ENCODE measurements at regions not wholly inside any gene's neighbourhood (a gene's known extent, or its start where the extent isn't known, plus 50 kb on each side); places are given as distances from the start of the nearest gene placed in this dataset.

DNA sequence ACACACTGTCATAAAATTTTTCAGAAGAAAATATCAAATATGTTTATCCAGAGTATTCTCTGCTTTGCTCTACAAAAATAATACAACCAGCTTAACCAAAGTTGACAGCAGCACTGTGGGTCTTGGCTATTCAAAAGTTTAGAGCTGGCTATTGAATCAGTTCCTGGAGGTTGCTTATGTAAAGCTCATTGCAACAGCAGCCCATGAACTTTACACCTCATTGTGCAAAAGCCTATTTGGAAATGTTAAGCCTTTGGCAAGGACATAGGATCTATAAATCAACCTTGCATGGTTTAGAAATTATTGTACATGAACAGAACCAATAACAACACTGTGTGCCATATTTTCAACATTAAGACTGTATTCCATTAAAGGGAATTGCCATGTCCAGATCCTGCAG, 714.9 kb downstream of the ADGRL2 start:
- Histone ChIP-seq H3K4me1 (no peaks in the 10 kb centered on the region), H3K27ac (no peak overlapping the region), H3K4me3 (no peak overlapping the region), H3K36me3 (no peaks in the 10 kb centered on the region), H3K9me3 (no peaks in the 10 kb centered on the region), H3K27me3 (no peaks in the 10 kb centered on the region)
- DNase-seq (no peak), ATAC-seq (ENCODE audit: low FRiP score in 2 of 2) (no peak)
- TF ChIP-seq, protein P1, sequence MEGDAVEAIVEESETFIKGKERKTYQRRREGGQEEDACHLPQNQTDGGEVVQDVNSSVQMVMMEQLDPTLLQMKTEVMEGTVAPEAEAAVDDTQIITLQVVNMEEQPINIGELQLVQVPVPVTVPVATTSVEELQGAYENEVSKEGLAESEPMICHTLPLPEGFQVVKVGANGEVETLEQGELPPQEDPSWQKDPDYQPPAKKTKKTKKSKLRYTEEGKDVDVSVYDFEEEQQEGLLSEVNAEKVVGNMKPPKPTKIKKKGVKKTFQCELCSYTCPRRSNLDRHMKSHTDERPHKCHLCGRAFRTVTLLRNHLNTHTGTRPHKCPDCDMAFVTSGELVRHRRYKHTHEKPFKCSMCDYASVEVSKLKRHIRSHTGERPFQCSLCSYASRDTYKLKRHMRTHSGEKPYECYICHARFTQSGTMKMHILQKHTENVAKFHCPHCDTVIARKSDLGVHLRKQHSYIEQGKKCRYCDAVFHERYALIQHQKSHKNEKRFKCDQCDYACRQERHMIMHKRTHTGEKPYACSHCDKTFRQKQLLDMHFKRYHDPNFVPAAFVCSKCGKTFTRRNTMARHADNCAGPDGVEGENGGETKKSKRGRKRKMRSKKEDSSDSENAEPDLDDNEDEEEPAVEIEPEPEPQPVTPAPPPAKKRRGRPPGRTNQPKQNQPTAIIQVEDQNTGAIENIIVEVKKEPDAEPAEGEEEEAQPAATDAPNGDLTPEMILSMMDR (IDR thresholded peaks at IDR 0.05) = no peak
- no peak for TF ChIP-seq POLR2A (IDR thresholded peaks at IDR 0.05)
- TF ChIP-seq EP300 (IDR thresholded peaks at IDR 0.05) = no peak
- TF ChIP-seq POLR2AphosphoS5 (IDR thresholded peaks at IDR 0.05) = no peak

DNA sequence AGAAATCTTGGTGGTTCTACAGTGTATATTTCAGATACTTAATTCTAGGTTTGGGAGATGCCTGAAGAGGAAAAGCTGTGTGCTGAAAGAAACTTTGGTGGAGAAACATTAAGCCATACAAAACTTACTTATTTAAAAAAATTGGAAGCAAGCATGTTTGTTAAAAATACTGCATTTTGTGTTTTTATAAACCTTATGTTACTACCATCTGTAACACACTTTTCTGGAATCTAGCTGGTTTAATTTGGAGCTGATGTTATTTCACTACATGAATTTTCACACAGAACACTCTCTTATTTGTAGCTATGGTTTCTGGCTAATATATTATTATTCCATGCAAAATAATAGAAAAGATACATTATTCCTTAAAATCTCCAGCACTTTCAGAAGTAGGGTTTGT, 710.7 kb downstream of the ADGRL2 start:
- Histone ChIP-seq H3K27ac (no peak overlapping the region), H3K27me3 (no peaks in the 10 kb centered on the region), H3K4me1 (no peaks in the 10 kb centered on the region), H3K9me3 (no peaks in the 10 kb centered on the region), H3K4me3 (no peak overlapping the region), H3K36me3 (no peaks in the 10 kb centered on the region)
- TF ChIP-seq POLR2A (IDR thresholded peaks at IDR 0.05) (no peak), EP300 (IDR thresholded peaks at IDR 0.05) (no peak), POLR2AphosphoS5 (IDR thresholded peaks at IDR 0.05) (no peak)
- TF ChIP-seq, protein P1 (IDR thresholded peaks at IDR 0.05) = no peak
- ATAC-seq (ENCODE audit: low FRiP score in 2 of 2) (no peak), DNase-seq (no peak)

DNA sequence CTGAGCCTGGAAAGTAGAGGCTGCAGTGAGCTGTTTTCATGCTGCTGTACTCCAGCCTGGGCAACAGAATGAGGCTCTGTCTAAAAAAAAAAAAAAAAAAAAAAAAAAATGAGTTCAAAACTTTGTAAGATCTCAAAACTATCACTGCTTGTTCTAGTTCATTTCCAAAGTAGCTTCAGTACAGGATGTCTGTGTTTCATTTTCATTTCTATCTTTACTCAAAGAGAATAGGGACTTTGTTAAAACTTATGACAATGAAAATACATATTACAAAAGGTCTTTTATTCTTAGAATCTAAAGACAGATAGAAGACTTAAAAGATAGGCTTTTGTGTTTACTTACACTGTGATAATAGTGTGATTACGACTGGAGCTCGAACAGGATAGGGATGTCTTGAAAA, 709.7 kb downstream of the ADGRL2 start:
- H3K4me3 ChIP-seq = no peak overlapping the region
- H3K27me3 ChIP-seq = no peaks in the 10 kb centered on the region
- no peak overlapping the region for H3K27ac ChIP-seq
- H3K36me3 ChIP-seq = no peaks in the 10 kb centered on the region
- TF ChIP-seq EP300 (IDR thresholded peaks at IDR 0.05) (no peak), POLR2A (IDR thresholded peaks at IDR 0.05) (no peak), POLR2AphosphoS5 (IDR thresholded peaks at IDR 0.05) (no peak)
- TF ChIP-seq, protein P1 (IDR thresholded peaks at IDR 0.05) = no peak
- no peaks in the 10 kb centered on the region for H3K4me1 ChIP-seq
- WGBS, 2 donors = 76 to 85% methylated on average over 2 of the region's 2 CpGs
- no peak for ATAC-seq (ENCODE audit: low FRiP score in 2 of 2)
- no peaks in the 10 kb centered on the region for H3K9me3 ChIP-seq
- DNase-seq = no peak

DNA sequence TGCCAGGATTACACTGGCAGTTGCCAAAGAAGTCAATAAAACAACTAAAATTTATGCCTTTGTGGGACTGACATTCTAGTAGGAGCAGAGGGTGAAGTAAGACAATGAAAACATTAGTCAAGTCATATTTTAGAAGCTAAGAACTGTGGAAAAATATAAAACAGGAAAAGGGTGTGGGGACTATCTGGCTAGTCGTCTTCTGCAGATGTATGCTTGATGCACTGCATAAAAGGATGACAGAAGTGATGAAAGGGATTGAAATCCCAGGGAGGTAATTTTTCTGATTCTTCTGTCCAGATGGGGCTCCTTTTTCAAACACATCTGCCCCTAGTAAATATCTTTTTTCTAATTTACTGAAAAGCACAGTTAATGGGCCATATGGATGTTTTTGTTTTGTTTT, 706.3 kb downstream of the ADGRL2 start:
- no peak overlapping the region for H3K4me3 ChIP-seq
- DNase-seq (no peak), ATAC-seq (ENCODE audit: low FRiP score in 2 of 2) (no peak)
- no peaks in the 10 kb centered on the region for H3K27me3 ChIP-seq
- no peaks in the 10 kb centered on the region for H3K4me1 ChIP-seq
- H3K27ac ChIP-seq = no peak overlapping the region
- H3K9me3 ChIP-seq = no peaks in the 10 kb centered on the region
- no peak for TF ChIP-seq POLR2AphosphoS5 (IDR thresholded peaks at IDR 0.05)
- TF ChIP-seq, protein P1 (IDR thresholded peaks at IDR 0.05) = no peak
- no peaks in the 10 kb centered on the region for H3K36me3 ChIP-seq
- WGBS, 2 donors = 74 to 85% methylated on average over 1 of the region's 1 CpG

DNA sequence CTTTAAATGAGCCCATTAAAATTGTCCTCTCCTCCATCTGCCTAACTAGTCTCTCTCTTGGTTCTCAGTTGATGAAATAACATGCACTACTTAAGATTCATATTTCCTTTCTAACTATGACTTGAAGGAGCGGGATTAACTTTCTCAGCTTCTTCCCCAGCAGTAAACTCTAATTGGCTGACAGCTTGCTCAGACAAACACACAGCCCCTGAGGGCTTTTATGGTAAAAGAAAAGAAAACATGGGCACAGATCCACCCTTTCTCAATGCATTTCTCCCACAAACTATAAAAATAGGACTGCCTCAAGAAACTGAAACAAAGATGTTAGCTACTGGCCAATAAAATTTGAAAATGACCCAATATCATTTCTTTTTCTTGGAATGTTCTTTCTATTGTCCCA, 703.1 kb downstream of the ADGRL2 start:
- Histone ChIP-seq H3K9me3 (no peaks in the 10 kb centered on the region), H3K27ac (no peak overlapping the region), H3K36me3 (no peaks in the 10 kb centered on the region), H3K27me3 (no peaks in the 10 kb centered on the region), H3K4me3 (no peak overlapping the region), H3K4me1 (no peaks in the 10 kb centered on the region)
- TF ChIP-seq, protein P1 (IDR thresholded peaks at IDR 0.05) = no peak
- TF ChIP-seq EP300 (IDR thresholded peaks at IDR 0.05) (no peak), POLR2A (IDR thresholded peaks at IDR 0.05) (no peak), POLR2AphosphoS5 (IDR thresholded peaks at IDR 0.05) (no peak)
- DNase-seq (no peak), ATAC-seq (ENCODE audit: low FRiP score in 2 of 2) (no peak)
- 76 to 77% methylated on average over 1 of the region's 1 CpG for WGBS, 2 donors

Measured in upper lobe of left lung (tissue), 6 donors.